ENCODE measurements at regions not wholly inside any gene's neighbourhood (a gene's known extent, or its start where the extent isn't known, plus 50 kb on each side); places are given as distances from the start of the nearest gene placed in this dataset.

- TF ChIP-seq MAX (IDR thresholded peaks at IDR 0.05): peak; percentile 41; the same call in 1 of the 2 replicates
- peak; percentile 42 for TF ChIP-seq SAP30 (IDR thresholded peaks at IDR 0.05; ENCODE audit: insufficient read depth, insufficient replicate concordance, low read length)
- no peak for TF ChIP-seq EZH2 (IDR thresholded peaks at IDR 0.05; ENCODE audit: low read depth, low read length, severe bottlenecking)
- no peak for TF ChIP-seq POLR2A (IDR thresholded peaks at IDR 0.05; ENCODE audit: control extremely low read depth in 1 of 2, low read depth in 2 of 2, low read length in 2 of 2)
These were observed 71.1 kb upstream of the NEURL1B start (continued) for GRCh38 chr5:172569861-172570558.

Data from H1 (cell line).